Stimulated activated CD8-positive, alpha-beta memory T cell treated with anti-CD3 and anti-CD28 coated beads, Interleukin-15, amount 100 ng/mL, for 48 hours (primary cell): ENCODE measurements at regions not wholly inside any gene's neighbourhood (a gene's known extent, or its start where the extent isn't known, plus 50 kb on each side); places are given as distances from the start of the nearest gene placed in this dataset.

Experiments used
- DNase-seq, 2 donors: peaks; one replicate each; pipeline ENCODE4 v3.0.0-alpha.2; 2020; ENCODE audit warnings: low read depth in 2 of 2

DNA sequence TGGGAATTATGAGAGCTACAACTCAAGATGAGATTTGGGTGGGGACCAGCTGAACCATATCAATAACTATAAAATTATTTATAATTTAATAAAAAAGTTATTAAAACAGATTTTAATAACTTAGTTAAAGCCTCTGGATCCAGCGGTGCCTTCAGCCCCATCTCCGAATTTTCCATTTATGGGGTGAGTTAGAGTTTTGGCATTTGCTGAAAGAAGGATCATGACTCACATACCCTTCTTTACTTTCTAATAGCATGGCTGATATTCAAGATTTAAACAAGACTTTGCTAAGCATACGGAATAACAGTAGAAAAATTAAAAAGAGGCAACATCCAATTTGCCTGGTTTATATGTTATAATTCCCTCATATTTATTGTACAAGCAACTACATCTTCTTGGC, 94.5 kb downstream of the RDH14 start:
- DNase-seq = no peak

DNA sequence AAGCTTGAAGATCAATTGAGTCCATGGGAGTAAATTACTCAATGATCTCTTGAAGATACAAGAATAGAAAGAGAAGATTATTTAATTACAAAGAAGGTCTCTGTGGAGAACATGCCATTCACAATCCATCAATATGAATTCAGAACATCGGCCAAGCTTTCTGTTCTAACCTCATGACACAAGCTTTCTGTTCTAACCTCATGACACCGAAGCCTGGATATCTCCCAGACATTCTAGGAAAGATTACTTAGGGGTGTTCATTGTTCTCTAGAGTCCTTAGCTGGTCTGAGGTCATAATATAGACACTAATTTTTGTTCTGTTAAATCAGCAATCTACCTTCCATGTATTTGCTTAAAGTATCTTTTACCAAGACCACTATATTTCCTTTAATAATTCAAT, 95.5 kb downstream of the RDH14 start:
- DNase-seq = no peak

DNA sequence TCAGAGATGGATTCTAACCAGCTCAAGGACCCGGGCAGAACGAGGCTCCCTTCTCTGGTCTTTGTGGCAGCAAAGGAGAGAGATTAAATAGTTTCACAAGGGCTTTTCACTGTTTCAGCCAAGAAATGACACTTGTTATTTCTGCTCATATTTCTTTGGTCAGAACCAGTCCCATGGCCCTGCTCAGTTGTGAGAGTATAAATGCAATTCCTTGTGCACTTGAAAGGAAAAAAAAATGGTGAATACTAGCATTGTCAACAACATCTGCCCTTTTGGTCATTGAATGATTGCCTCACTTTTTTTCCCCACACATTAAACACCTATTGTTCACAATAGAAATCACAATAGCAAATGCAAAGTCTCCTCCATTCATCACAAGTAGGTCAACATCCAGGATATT, 104.4 kb downstream of the RDH14 start:
- no peak for DNase-seq

DNA sequence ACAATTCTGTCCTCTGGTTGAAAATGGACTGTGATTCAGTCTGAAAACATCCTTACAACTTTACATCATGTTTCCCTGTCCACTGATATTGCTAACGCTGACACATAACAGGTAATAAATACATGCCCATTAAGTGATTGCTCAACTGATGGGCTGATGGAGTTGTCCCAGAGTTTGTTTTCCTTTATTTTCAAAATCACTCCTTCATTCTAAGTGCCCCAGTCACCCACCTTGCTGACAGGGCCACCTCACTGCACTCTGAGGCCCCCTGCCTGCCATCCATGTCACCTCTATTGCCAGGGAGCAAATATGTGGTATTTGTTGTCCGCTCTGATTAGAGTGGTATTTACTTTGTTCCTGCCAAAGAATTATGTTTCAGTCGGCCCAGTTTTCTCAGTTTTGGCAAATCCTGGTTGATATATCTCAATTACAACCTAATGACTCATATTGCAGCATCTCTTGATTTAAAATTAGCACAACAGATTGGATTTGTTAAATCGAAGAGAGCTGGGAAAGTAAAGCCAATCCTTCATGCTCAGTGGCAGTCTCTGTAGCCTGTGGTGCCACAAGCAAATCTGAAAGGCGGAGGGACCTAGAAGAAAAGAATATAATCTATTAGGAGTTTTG, 105.1 kb downstream of the RDH14 start:
- DNase-seq = no peak

DNA sequence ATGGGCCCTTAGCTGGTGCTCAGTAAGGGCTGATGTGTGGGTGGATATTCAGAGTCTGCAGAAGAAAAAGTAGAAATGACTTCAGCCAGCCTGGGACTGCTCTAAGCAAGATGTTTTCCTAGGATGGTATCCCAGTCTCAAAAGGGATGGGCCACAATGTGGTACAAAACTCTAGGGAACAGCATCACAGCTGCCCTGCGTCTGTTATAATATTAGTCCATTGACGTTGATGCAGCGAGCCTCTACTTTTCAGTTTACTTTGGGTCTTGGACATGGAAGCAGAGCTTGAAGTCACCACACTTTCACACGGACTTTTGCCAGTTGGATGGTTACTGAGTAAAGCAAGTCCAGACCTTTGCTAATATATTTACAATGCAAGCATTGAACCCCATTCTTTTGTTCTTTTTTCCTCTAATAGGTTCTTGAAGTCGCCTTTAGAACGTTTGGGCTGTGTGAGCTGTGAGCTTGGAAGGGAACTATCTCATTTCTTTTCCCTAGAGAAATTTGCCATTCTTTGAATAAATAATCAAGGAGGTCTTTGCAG, 105.7 kb downstream of the RDH14 start:
- DNase-seq = no peak

DNA sequence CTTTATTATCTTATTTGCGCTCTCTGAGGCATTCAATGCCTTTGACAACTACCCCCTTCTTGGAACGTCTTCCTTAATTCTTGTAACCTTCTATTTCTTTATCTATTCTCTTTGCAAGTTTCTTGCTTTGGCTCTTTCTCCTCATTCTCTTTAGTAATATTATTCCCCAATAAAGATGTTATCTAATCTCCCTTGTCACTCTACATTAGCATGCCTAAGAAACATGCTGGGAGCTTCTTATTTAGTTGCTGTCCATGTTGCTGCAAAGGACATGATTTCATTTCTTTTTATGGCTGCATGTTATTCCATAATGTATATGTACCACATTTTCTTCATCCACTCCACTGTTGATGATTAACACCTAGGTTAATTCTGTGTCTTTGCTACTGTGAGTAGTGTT, 113.7 kb downstream of the RDH14 start:
- no peak for DNase-seq

DNA sequence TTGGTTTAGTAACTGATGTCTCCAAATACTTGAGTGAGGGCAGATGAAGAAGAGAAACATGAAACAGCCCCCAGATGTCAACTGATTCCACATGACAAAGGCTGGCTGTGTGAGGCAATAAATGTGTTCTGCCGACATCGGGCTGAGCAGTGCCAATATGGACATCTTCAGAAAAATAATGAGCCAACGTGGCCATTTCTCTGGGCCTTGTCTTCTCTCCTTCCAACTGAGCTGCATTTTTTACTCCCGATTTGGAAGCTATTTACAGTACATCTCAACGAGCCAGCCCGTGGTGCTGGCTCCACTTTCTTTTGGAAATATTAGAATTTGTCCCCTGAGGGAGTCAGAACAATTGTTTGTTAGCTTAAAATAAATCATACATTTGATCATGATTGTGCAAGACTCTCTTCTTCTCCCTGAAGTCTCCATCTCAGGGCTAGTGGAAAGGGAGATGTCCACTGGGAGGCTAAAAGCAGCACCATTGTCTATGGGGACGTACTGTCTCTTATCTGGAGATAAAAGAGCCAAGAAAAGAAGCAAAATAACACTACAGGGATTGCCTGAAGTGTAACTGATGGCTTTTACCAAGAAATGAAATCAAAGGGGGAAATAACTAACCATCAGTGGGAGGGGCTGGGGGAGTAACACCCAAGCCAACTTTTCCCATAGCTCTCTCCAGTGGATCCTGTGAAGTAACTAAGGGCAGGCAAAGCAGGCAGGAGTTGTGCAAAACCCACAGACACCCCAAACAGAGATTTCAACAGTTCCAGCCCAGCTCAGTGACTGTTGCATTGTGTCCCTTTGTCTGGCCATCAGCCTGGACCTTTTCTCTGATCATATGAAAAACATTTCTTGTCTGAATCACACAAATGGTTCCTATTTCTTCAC, 114.8 kb downstream of the RDH14 start:
- no peak for DNase-seq

DNA sequence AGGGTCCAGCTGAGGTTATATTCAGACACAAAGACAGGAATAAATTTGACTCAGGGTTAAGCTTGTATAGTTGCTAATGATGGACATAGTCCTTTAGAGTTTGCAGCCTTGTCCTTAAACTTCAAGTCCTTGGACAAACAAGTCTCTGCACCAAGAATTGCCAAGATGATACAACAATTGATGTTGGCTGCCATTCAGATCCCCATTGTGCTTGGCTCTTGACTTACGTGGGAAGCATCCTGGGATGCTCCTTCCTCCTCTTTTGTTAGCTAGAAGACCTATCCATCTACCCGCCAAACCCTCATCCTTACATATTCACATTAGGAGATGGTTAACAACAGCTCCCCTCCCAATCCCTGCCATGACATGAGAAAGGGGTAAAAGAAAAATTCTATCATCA, 115.6 kb downstream of the RDH14 start:
- no peak for DNase-seq

DNA sequence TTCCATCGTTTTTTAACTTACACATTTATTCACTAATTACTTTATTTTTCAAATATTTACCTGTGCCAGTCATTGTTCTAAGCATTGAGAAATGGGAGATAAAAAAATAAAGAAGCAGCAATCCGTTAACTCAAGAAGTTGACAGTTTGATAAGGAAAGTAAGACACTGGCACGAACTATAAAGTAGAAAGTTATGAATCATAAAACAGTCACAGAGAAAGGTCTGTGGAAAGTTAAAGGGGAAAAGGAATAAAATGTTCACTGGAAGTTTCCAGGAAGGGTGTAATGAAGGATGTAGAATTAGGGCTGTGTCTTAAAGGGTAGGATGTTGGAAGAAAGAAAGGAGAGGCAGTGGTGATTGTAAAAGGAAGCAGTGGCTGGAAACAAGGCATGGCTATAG, 118.9 kb downstream of the RDH14 start:
- DNase-seq = no peak

DNA sequence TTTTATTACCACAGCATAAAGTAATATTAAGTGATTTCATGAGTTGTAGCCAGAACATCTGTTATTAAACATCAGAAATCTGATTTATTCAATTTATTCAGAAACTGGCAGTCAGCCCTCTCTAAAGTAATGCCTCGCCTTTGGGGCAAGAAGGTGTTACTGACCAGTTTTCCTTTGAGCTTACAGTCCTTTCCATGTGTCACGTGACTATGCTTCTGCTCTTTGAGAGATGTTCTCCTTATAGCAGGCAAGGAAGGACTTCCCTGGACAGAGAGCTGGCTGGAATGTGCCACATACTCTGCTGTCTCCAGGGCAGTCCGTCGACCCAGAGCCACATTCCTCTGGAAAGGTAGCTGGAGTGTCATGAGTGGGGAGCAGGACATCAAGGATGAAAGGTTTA, 119.7 kb downstream of the RDH14 start:
- no peak for DNase-seq

DNA sequence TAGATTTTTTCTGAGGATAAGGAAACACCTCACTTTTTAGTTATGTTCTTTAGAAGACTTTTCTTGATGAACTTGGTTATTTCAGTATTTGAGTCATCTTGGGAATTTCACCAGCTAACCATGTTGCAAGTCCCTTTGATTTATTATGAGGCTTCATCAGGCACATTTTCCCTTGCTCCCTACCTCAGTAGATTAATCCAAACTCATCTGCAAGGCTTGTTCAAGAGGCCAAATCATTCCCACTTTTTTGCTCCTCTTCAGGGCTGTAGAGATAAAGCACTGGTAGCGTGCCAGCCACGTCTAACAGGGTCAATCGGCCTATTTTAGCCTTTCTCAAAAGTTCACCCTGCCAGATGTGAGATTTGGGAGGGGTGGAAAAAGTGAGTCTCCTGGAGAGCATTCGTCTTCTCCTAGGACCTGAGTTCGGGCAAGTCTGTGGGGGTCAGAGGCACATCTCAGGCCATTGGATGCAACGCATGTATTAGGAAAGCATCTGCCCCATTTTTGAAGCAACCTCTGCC, 120.3 kb downstream of the RDH14 start:
- DNase-seq = no peak

DNA sequence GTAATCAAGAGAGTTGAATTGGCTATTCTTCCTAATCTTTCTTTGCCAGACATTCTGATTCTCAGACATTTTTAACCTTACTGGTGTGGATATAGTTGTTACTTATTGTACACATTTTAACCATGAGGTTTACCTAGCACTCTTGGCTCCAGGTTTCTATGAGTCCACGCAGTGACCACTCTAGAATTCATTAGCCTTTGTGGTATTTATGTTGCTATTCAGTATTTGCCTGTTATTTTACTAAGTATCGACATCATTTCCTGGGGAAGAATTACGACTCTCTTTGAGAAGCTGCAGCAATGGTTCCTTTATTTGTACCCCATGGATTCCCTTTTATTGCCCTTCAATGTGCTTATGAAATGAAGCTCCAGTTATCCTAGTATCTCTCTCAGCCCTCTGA, 120.7 kb downstream of the RDH14 start:
- DNase-seq = no peak

DNA sequence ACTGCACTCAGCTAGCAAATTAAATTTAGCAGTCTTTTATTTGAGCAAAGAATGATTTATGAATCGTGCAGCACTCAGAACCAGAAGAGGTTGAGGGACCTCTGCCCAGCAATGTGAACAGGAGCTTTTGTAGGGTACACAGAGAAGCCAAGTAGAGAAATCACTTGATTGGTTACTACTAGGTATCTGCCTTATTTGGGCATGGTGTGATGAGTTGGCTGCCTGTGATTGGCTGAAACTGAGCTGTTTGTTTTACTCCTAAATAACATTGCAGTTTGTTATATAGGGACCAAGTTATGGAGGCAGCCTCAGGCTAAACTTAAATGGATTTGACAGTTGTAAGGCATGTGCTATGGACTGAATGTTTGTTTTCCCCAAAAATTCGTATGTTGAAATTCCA, 122.5 kb downstream of the RDH14 start:
- no peak for DNase-seq

DNA sequence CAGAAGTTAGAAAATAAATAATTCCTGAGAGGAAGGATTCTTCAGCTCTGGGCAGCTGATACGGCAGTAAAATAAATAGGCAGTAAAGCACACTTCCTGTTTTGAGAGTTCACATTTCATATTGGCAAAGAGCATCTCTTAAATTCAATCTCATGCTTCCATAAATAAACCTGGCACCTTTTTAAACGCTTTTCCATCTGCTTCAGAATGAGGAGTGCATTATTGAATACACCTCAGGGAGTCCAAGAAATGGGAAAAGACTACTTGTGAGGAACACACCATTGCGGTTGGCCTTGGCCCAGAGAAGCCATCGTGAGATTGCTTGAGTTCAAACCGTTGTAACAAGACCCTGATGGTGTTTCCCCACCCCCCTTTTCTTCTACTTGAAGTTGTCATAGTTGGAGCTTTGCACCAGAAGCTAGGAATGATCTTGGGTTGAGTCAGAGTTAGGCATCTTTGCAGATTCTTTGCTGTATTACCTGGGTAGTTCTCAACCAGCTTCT, 123.9 kb downstream of the RDH14 start:
- DNase-seq = no peak

DNA sequence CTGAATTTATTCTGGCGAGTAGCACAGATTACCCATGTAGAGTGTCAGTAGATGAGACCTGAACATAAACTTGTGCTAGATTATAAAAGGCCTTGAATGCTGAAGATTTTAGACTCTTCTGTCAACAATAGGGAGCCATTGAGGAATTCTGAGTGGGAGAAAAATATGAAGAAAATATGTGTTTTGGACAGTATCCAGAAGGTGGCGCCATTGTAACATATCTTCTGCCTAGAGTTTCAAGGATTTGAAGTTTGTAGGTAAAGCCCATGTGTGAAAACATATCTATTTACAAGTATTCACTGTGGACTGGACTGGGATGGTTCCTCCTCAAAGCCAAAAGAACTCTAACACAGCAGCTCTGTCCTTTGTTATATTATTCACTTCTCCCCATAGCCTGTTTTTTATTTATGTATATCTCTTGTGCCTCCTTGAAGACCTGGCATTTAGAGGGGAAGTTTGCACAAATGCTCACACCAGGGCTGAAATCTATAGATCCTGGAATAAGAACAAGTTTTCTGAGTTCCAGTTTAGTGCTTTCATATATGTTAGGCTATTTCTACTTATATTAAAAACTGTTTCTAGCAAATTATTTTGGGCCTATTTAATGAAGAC, 124.9 kb downstream of the RDH14 start:
- DNase-seq = no peak

DNA sequence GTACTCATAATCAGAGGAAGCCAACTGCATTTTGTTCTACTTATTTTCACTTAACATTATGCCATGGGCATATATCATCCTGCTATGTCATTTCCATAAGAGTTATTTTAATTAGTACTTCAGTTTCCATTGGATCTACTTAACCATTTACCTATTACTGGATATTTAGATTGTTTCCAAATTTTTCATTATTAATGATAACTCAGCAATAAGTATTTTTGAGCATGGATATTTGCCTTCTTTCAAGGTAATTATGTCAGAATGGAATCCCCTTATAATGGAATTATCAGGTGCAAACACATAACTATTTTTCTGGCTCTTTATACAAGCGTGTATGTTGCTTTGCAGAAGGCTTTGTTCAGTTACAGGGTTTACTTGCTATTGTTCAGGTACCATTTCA, 126.6 kb downstream of the RDH14 start:
- DNase-seq = no peak

DNA sequence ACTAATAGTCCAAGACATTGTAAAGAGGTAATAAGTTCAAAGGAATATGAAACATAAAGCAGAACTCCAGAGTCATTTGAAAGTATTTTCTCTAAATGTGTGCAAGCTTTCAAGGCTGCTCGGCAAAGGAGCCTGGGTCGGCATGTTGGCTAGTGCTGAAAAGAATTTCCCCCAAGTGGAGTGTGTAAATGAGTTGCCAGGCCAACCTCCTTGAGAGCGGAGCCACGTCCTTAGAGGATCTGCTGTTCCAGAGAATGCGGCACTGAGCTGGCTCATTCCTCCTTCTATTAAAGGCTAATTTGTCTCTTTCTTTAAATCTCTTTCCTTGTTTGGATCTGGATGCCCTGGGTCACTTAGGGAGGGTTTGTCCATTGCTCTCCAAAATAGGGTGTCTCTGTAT, 127.5 kb downstream of the RDH14 start:
- DNase-seq = no peak

DNA sequence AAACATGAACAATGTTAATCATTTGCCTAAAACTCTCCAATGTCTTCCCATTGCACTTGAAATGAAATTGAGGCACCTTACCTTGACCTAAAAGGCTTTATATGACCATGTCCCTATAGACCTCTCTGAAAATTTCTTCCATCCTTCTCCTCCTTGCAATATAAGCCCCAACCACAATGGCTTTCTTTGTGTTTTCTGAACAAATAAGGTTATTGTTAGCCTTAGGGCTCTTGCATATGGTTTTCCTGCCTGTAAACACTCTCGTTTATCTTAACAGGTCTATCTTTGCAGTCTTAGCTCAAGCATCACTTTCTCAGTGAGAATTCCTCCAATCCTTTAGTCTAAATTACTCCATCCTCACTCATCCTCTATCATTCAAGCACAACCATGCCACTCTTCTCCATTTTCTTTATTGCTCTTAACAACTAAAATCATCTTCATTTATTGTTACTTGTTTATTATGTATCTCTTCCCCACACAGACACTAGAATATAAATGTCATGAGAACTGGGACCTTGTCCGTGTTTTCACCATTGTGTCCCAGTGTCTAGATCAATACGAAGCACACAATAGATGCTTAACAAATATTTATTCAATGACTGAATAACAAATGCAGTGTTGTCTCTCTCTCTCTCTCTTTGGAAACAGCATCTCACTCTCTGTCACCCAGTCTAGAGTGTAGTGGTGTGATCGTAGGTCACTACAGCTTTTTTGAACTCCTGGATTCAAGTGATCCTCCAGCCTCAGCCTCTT, 129.3 kb downstream of the RDH14 start:
- DNase-seq = no peak

DNA sequence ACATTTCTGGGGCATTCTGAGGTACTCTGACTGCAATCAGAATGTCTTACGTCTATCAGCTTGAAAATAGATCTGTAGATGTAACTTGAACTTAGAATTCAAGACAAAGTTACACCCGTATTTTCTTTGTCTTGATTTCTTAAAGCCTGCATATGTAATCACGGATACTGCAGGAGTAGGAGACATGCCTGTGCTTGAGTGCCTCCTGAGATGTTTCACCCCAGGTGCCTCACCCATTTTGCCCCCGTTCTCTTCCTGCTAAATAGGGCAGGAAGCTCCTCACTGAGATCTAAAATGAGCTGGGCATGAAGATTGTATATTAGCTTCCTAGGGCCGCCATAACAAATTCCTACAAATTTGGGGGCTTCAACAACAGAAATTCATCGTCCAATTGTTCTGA, 131.9 kb downstream of the RDH14 start:
- no peak for DNase-seq

DNA sequence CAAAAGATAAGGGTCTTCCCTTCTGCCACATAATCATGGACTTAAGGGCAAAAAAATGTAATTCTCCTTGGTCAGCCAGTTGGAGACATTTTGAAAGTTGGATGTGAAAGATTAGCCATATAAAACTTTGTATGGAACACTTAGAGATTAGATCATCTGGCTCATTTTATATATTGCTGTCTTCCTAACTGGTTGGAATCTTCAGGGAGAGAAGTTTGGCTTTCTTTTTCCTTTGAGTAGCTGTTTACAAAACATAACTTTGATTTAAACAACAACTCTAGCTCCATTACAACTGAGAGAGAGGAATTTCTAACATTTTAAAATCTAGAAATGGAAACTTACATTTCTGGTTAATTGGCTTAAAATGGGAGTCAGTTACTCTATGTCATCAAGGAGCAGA, 132.7 kb downstream of the RDH14 start:
- no peak for DNase-seq

DNA sequence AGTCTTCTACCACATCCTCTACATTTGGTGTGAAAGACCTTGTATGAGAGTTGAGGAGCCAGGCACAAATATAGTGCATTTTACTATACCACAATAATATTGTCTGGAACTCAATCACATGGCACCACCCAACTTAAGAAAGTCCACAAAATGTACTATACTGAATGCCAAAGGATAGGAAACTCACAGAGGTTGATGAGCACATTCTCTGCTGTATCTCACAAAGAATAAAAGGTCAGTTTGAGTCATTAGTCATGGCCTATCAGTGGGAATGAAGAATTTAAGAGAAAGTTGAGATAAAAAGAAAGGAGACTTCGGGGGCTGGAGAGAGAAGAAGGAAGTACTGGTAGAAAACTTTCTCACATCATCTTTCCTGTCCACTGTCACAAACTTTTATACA, 134.3 kb downstream of the RDH14 start:
- DNase-seq = no peak
